HG03045 (cell line): ENCODE measurements at regions not wholly inside any gene's neighbourhood (a gene's known extent, or its start where the extent isn't known, plus 50 kb on each side); places are given as distances from the start of the nearest gene placed in this dataset.

Experiments used
- ATAC-seq: cut with Tn5 transposase; IDR thresholded peaks from one replicate; pipeline ENCODE4 v1.9.1; 2021; ENCODE audit warnings: mild to moderate bottlenecking, moderate library complexity; ENCODE audit not compliant: unreplicated experiment

GRCh38 chr11:86120807-86121206, 51.9 kb upstream of the PICALM start:
- no peak for ATAC-seq

GRCh38 chr11:86119906-86120305, 51.0 kb upstream of the PICALM start:
- no peak for ATAC-seq

- no peak for ATAC-seq
Observed at GRCh38 chr11:86119077-86119476, 50.2 kb upstream of the PICALM start.
